Panc1 (cell line): ENCODE measurements at regions not wholly inside any gene's neighbourhood (a gene's known extent, or its start where the extent isn't known, plus 50 kb on each side); places are given as distances from the start of the nearest gene placed in this dataset.

ENCODE experiments used
- ATAC-seq: fragments of 200-7000 bp; cut with Tn5 transposase; 2 replicates; pipeline ENCODE4 v1.9.1; 2020; ENCODE audit warnings: mild to moderate bottlenecking, moderate library complexity
- BruUV-seq: library from RNA; stranded (reverse); fragments of 400-500 nt; replicated peaks from 2 replicates; lab custom pipeline; 2021; lab: Mats Ljungman, UMichigan
- CTCF ChIA-PET: fragments of 300-600 bp; sonication (Branson Sonifier 250); formaldehyde crosslinking; loops from one replicate; lab custom pipeline; 2022; ENCODE audit warnings: antibody characterized with exemption; lab: Charles Lee
- POLR2A ChIA-PET: fragments of 300-600 bp; sonication (Branson Sonifier 250); formaldehyde crosslinking; loops from one replicate; lab custom pipeline; 2022; ENCODE audit warnings: antibody characterized with exemption; lab: Charles Lee
- DNase-seq: peaks from one replicate; pipeline ENCODE4 v3.0.0-alpha.2; 2010; ENCODE audit warnings: low read depth, low spot score
- H3K27ac ChIP-seq: 2 replicates; pipeline ENCODE4 v1.5.1; 2011; ENCODE audit warnings: mild to moderate bottlenecking, low read length, inconsistent platforms
- H3K27me3 ChIP-seq: fragments of 200-500 bp; sonication (Bioruptor generic); 2 replicates; pipeline ENCODE4 v1.6.0; 2014; ENCODE audit warnings: low read length, inconsistent platforms; ENCODE audit not compliant: control insufficient read depth, insufficient read depth
- H3K36me3 ChIP-seq: fragments of 200-500 bp; sonication (Bioruptor generic); 2 replicates; pipeline ENCODE4 v1.5.1; 2014; ENCODE audit warnings: inconsistent platforms, mild to moderate bottlenecking, low read length, moderate library complexity; ENCODE audit not compliant: control insufficient read depth, insufficient read depth
- H3K4me1 ChIP-seq: 2 replicates; pipeline ENCODE4 v1.5.1; 2011; ENCODE audit warnings: inconsistent platforms, mild to moderate bottlenecking, low read length, moderate library complexity; ENCODE audit not compliant: control insufficient read depth, insufficient read depth
- H3K4me3 ChIP-seq, 2 experiments: 2 replicates each; pipeline ENCODE4 v1.5.1; 2011 to 2012; ENCODE audit warnings: low read depth in 2 of 2, low read length in 2 of 2, mild to moderate bottlenecking in 2 of 2, inconsistent platforms in 1 of 2, moderate library complexity in 1 of 2
- H3K9me3 ChIP-seq: fragments of 200-500 bp; sonication (Bioruptor generic); 2 replicates; pipeline ENCODE4 v1.5.1; 2014; ENCODE audit warnings: low read depth, mild to moderate bottlenecking, inconsistent platforms, low read length, moderate library complexity; ENCODE audit not compliant: control insufficient read depth, insufficient read depth
- CTCF ChIP-seq: fragments of 450-650 bp; IDR thresholded peaks from 2 replicates; pipeline ENCODE4 v1.5.1; 2017; ENCODE audit warnings: mild to moderate bottlenecking
- POLR2AphosphoS5 ChIP-seq: IDR thresholded peaks from 2 replicates; pipeline ENCODE4 v1.6.1; 2012; ENCODE audit warnings: mild to moderate bottlenecking, low read depth, low read length, moderate library complexity
- REST ChIP-seq, 2 experiments: IDR thresholded peaks; 2 replicates each; pipeline ENCODE4 v1.6.1; 2011 to 2012; ENCODE audit warnings: low read depth in 2 of 2, control low read depth in 1 of 2, low read length in 1 of 2, mild to moderate bottlenecking in 1 of 2, moderate library complexity in 1 of 2; ENCODE audit not compliant: insufficient read depth in 1 of 2
- SIN3A ChIP-seq: IDR thresholded peaks from 2 replicates; pipeline ENCODE4 v1.6.1; 2012; ENCODE audit warnings: low read depth, mild to moderate bottlenecking, low read length, moderate library complexity, borderline replicate concordance; ENCODE audit not compliant: insufficient read depth
- TCF7L2 ChIP-seq: IDR thresholded peaks from 2 replicates; pipeline ENCODE4 v1.6.1; 2011; ENCODE audit warnings: mild to moderate bottlenecking, low read depth, low read length, inconsistent platforms
- in situ Hi-C: cut with HindIII; loops from 2 replicates; pipeline ENCODE4 v1.10.0; 2016; ENCODE audit warnings: low sequenced_read_pairs, low pct_unique_long_range_greater_than_20kb
- intact Hi-C: fragments of 100-400 bp; cut with micrococcal nuclease; formaldehyde crosslinking; loops from one replicate; pipeline ENCODE4 v1.10.0; 2022; ENCODE audit not compliant: unreplicated experiment

DNA sequence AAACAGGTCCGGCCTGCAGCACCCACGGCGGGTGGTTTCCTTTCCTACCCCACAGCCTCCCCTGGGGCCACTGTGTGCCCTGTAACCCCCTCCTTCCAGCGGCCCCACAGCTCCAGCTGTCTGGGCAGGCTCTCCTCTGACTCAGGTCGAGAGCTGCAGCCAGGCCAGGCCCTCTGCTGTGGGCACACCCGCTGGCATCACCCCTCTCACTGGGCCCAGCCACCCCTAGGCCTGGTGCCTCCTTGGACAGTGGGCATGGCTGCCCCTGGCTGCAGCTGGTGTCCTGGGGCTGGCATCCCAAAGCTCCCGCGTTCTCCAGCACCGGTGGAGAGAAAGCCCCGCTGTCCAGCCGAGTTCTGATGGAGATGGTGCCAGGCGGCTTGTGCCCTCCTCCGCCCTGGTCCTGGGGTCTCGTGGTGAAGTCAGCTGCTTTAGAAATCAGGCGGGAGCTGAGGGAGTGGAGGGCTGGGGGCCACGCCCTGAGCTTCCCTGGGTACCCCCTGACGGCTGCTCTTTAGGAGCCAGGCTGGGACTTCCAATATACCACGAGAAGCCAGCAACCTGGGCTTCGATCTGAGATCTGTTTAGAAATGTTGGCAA, 114.9 kb downstream of the KIF26A start:
- DNase-seq: no peak
- Histone ChIP-seq H3K4me1 (no peaks in the 10 kb centered on the region), H3K9me3 (no peaks in the 10 kb centered on the region), H3K4me3 (no peak overlapping the region), H3K36me3 (no peaks in the 10 kb centered on the region), H3K27ac (no peak overlapping the region), H3K27me3 (no peaks in the 10 kb centered on the region; the same call in 1 of the 2 replicates)
- CTCF ChIA-PET: no interaction called here
- TF ChIP-seq TCF7L2 (no peak), POLR2AphosphoS5 (no peak), SIN3A (no peak), CTCF (no peak), REST (IDR thresholded peaks at IDR 0.05; ENCODE audit: insufficient read depth in 1 of 2, low read depth in 2 of 2, low read length in 1 of 2) (no peak)
- in situ Hi-C loops: no loop called here
- POLR2A ChIA-PET: no interaction called here
- no peak for ATAC-seq
- intact Hi-C loops: no loop called here
- no TSS peak for BruUV-seq

GRCh38 chr14:104253901-104254353, 115.5 kb downstream of the KIF26A start:
- in situ Hi-C loops: no loop called here
- Histone ChIP-seq H3K9me3 (no peaks in the 10 kb centered on the region), H3K4me3 (no peak overlapping the region), H3K27me3 (no peaks in the 10 kb centered on the region; the same call in 1 of the 2 replicates), H3K27ac (no peak overlapping the region), H3K36me3 (no peaks in the 10 kb centered on the region), H3K4me1 (no peaks in the 10 kb centered on the region)
- TF ChIP-seq CTCF: no peak
- TF ChIP-seq TCF7L2: no peak
- no TSS peak for BruUV-seq
- ATAC-seq (no peak), DNase-seq (no peak)
- POLR2A ChIA-PET: no interaction called here
- CTCF ChIA-PET: no interaction called here
- intact Hi-C loops: no loop called here
